ENCODE measurements at regions not wholly inside any gene's neighbourhood (a gene's known extent, or its start where the extent isn't known, plus 50 kb on each side); places are given as distances from the start of the nearest gene placed in this dataset.

GRCh38 chr2:153096272-153096671, 377.9 kb downstream of the ARL6IP6 start:
- no peak for DNase-seq

- no peak for DNase-seq
These were observed 372.9 kb downstream of the ARL6IP6 start for GRCh38 chr2:153091344-153091743.

DNA sequence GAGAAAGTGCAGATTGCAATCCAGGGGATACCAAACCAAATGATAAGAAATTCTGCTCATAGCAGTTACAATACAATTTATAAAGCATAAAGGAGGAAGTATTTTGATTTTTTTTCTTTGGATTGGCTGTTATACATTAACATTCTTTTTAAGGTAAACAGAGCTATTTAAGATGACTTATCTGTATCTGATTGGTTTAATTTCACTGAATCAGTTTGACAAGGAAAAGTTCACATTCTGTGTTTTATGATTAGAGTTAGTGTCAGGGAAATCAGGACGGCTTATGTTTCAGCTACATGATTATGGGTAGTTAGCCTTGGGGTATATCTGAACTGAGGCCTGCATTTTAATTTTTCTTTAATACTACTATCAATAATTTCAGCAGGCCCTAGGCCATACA, 360.9 kb downstream of the ARL6IP6 start:
- DNase-seq, result no peak

- DNase-seq, result no peak
These were observed 358.9 kb downstream of the ARL6IP6 start for GRCh38 chr2:153077311-153077710.

DNA sequence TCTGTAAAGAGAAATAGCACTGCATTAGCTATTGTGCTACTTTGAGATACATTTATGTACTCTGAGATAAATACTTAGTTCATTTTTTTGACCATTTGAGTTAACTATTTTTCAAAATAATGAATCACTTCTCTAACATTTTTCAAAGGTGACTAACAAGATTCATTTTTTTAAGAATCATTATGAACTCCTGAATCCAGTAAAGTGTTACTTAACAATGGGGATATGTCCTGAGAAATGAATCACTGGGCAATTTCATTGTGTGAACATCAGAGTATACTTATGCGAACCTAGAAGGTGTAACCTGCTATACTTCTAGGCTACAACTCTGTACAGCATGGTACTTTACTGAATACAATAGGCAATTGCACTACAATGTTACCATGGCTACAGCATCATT, 355.8 kb downstream of the ARL6IP6 start:
- DNase-seq, result no peak

- no peak for DNase-seq
These were observed 354.4 kb downstream of the ARL6IP6 start for GRCh38 chr2:153072813-153073212.

DNA sequence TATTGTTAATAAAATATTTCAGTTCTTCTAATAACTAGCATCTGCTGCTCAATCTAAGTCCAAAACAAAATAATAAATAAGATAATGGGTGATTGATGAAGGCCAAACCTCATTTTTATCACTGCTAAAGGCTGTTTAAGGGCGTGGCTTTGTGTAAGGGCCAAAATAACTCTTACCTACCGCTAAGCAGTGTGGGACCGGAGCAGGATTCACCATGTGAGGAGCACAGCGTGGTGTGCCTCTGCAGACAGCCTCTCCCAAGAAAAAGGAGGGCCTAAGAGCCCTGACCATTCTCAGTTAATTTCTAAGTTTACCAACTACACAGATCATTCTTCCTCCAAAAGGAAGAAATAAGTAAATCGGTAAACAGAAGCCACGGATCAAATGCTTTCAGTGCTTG, 353.7 kb downstream of the ARL6IP6 start:
- DNase-seq, result no peak

- no peak for DNase-seq
These were observed 352.7 kb downstream of the ARL6IP6 start for GRCh38 chr2:153071090-153071489.

DNA sequence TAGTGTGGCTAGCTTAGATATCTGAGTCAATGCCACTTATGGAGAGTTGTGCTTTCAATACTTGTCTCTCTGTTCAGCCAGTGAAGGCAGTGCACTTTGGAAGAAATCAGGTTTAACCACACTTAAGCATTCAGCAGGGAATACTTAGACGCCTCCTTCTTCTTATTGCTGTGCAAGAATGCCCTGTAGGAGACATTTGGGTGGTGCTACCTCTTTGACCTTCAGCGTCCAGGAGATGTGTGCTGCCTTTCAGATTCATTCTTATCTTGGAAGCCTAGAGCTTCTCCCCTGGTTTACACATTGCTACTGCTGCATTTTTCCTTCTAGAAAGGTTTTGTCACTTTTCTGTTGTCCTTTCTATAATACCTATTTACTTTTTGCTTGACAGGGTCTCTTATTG, 350.5 kb downstream of the ARL6IP6 start:
- no peak for DNase-seq

GRCh38 chr2:153068052-153068451, 349.6 kb downstream of the ARL6IP6 start:
- DNase-seq, result no peak

- DNase-seq, result no peak
These were observed 341.1 kb downstream of the ARL6IP6 start for GRCh38 chr2:153059338-153060052.

GRCh38 chr2:153057743-153058142, 339.3 kb downstream of the ARL6IP6 start:
- DNase-seq, result no peak

DNA sequence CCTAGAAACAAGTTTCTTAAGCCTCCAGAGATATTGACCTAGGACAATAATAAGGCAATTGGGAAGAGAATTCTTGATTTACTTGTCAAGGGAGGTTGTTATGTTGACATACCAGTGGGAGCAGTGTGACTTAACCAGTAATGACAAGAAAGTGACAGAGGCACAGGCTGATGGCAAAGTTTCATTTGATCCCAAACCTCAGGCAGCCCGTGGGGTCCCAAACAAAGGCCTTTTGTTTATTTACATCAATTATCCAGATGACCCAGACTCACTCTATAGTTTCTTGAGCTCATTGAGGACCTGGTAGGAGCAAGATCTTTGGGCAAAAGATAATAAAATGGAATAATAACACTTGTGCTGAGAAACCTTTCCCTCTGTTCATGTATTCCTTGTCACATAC, 336.8 kb downstream of the ARL6IP6 start:
- no peak for DNase-seq

DNA sequence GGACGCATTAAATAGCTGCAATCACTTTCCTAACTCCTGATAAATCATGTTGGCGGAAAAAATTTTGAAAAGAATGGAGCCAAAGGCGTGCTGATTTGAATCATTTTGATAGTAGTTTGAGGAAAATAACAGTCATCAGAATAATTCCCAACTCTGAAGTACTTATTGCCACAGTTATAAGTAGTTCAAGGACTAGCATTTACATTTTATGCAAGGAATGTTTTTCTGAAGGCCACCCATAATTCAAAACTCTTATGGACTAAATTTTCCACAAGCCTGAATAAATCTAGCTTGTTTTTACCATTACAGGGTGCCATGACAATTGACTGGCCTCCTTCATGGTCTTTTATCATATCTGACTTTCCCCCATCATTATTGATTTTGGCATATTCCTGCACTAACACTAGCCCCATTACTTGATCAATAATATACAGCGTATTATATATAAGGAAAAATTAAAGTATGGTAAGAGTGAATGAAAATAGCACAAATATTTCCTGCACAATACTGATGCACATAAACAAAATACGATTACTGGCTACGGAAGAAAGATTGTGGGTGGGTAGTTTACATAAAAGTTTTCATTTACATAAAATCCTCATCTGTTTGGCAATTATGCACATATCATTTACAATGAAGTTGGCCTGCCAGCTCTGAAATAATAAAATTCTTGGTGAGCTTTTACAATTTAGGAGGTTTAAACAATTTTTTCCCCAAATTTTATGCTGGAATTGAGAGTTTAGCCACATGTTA, 334.6 kb downstream of the ARL6IP6 start:
- DNase-seq, result no peak

GRCh38 chr2:153047220-153047619, 328.8 kb downstream of the ARL6IP6 start:
- DNase-seq, result no peak

DNA sequence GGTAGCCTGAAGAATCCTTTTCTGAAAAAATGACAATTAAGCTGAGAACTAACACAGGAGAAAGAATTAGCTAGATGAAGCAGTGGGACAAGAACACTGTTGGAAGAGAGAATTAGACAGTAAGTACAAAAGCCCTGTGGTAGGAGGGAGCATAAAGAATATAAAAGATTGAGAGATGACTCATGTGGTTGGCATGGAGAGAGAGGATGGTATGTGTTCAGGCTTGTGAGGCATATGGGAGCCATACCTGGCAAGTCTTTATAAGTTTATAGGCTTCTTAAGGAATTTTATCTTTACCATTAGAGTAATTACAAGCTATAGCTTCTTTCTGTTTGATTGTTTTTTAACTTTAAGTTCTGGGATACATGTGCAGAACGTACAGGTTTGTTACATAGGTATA, 325.0 kb downstream of the ARL6IP6 start:
- no peak for DNase-seq

DNA sequence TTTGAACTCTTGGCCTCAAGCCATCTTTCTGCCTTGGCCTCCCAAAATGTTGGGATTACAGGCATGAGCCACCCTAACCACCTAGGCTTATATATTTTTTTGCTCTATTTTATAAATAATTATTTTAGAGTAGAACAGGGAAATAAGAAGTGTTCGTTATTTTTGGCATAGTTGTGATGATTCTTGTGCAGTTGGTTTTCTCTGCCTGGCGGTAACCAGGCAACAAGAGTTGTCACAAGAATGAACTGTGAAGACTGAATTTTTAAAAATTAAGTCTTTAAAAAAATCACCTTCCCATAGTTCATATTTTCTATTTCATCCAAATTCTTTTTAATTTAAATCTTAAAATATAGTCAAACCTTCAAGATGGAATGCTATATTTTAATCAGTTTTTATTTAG, 310.2 kb downstream of the ARL6IP6 start:
- no peak for DNase-seq

DNA sequence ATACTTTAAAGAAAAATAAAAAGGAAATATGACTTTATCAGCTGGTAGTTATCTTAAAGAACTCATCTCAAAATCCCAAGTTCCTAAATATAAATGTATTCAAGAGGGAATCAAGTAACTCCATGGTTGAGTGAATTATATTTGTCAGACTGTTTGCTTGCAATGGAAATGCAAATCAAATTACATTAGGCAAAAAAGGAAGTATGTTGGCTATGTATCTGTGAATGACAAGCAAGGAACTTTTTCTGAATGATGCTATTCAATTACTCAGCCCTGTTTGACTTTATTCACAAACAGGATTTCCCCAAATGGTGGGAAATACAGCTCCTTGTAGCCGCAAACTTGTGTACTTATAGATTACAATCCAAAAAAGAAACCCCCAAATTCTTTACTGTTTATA, 309.1 kb downstream of the ARL6IP6 start:
- DNase-seq, result no peak

- DNase-seq, result no peak
These were observed 301.8 kb downstream of the ARL6IP6 start for GRCh38 chr2:153020201-153020600.

DNA sequence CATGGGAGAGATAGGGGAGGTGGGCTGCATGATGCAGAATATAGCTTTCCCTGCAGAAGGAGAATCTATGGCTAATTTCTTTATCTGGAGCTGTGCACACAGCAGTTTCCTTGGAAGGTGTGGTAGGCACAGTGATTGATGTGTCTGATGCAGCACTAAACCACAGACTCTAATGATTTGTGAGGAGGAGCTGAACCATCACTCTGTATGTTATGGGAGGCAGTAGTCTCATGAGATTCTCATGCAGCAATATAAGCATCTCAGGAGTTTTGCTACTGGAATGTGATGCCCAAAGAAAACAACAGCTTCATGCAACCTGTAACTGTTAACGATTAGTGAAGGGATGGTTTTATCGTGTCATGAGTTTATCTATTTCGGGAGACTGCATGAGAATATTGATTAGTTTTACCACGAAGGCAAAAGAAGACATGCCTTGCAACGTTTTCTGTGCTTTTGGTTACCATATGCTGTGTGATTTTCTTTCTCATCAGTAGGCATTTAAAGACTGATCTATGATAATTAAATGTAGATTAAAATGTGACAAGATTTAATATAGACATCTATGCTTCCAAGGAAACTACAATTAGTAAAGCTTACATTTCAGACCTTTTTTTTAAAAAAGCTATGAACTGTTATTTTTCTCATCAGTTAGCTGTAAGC, 286.8 kb downstream of the ARL6IP6 start:
- DNase-seq, result no peak

GRCh38 chr2:153004627-153005026, 286.2 kb downstream of the ARL6IP6 start:
- no peak for DNase-seq

DNA sequence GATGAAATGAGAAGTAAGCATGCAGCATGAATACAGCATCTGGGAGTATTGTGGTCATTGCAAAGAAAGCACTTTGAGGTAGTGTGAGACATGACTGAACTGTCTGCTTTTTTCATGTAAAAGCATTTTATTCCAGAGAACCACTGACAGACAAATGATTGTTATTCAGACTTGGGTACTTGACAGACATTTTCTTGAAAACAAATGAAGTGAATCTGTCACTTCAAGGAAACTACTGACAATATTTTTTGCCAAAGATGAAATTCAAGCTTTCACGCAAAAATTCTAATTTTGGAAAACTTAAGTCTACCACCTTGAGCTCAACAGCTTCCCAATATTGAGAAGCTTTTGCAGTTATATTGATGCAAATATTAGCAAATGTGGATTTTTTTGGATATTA, 255.7 kb downstream of the ARL6IP6 start:
- DNase-seq, result no peak

- DNase-seq, result no peak
These were observed 253.3 kb downstream of the ARL6IP6 start for GRCh38 chr2:152971685-152972084.

GRCh38 chr2:152962446-152962845, 244.0 kb downstream of the ARL6IP6 start:
- no peak for DNase-seq

All from CD4-positive, alpha-beta T cell treated with Interleukin-4 for 4 hours (primary cell).